ENCODE measurements at regions not wholly inside any gene's neighbourhood (a gene's known extent, or its start where the extent isn't known, plus 50 kb on each side); places are given as distances from the start of the nearest gene placed in this dataset.

- H3K27me3 Mint-ChIP-seq (ENCODE audit: low read depth): no peaks in the 10 kb centered on the region
- no peaks in the 10 kb centered on the region for H3K9me3 ChIP-seq (ENCODE audit: control insufficient read depth, low read depth, low read length)
- no peak overlapping the region for H3K18ac ChIP-seq (ENCODE audit: insufficient read length, low read depth, low read length)
- H4K8ac ChIP-seq (replicated peaks; ENCODE audit: insufficient read length, low read depth, low read length): no peak overlapping the region
- H3K36me3 Mint-ChIP-seq (ENCODE audit: insufficient read depth in 1 of 3, low read depth in 3 of 3): no peaks in the 10 kb centered on the region
- no peak overlapping the region for H3K27ac Mint-ChIP-seq
- no peaks in the 10 kb centered on the region for H3K79me2 ChIP-seq (ENCODE audit: insufficient read depth, low read length)
- H3K23ac ChIP-seq (ENCODE audit: insufficient read length, low read depth, low read length): no peak overlapping the region
- H2BK120ac ChIP-seq (ENCODE audit: low read depth, low read length, poor library complexity, severe bottlenecking): no peak overlapping the region
- H3K27me3 ChIP-seq (ENCODE audit: insufficient read depth, low read length): no peaks in the 10 kb centered on the region
- no peak overlapping the region for H3K9ac ChIP-seq (ENCODE audit: extremely low read depth, insufficient read length, low read length)
- H2BK20ac ChIP-seq (ENCODE audit: low read depth, low read length, poor library complexity, severe bottlenecking): no peak overlapping the region
- H2BK12ac ChIP-seq (ENCODE audit: insufficient read length, low read depth, low read length): no peak overlapping the region
- no peak overlapping the region for H2BK15ac ChIP-seq (ENCODE audit: low read depth, low read length)
- no peak overlapping the region for H4K91ac ChIP-seq (ENCODE audit: insufficient read length, low read depth, low read length)
- H4K20me1 ChIP-seq (ENCODE audit: control insufficient read depth, insufficient read depth, insufficient read length): no peaks in the 10 kb centered on the region
- no peaks in the 10 kb centered on the region for H3K23me2 ChIP-seq (ENCODE audit: insufficient read length, low read depth, low read length, poor library complexity, severe bottlenecking)
- H3K56ac ChIP-seq (ENCODE audit: insufficient read length, low read depth, low read length): no peak overlapping the region
- H3T11ph ChIP-seq (ENCODE audit: low read length): no peak overlapping the region
- no peaks in the 10 kb centered on the region for H3K79me1 ChIP-seq (ENCODE audit: insufficient read depth, low read depth, low read length, poor library complexity, severe bottlenecking)
- no peak overlapping the region for H4K5ac ChIP-seq (ENCODE audit: insufficient read length, low read depth, low read length)
- H3K4me2 ChIP-seq (ENCODE audit: insufficient read depth, insufficient read length, low read length): no peak overlapping the region
- no peak overlapping the region for H3K27ac ChIP-seq (ENCODE audit: insufficient read length, low read depth, low read length)
- H3K4me1 Mint-ChIP-seq: no peaks in the 10 kb centered on the region
- no peak overlapping the region for H2AFZ ChIP-seq (ENCODE audit: low read length)
- no peak for DNase-seq
- no peak overlapping the region for H3K4me3 Mint-ChIP-seq
- H3K4ac ChIP-seq (ENCODE audit: low read depth, low read length): no peak overlapping the region
- H3K9me3 Mint-ChIP-seq: no peaks in the 10 kb centered on the region
- H3K14ac ChIP-seq (ENCODE audit: insufficient read depth, low read length): no peak overlapping the region
- no peak overlapping the region for H2BK5ac ChIP-seq (ENCODE audit: insufficient read length, low read length)
- no peak for TF ChIP-seq CTCF (conservative IDR thresholded peaks at IDR 0.05)
- H3K4me1 ChIP-seq (ENCODE audit: insufficient read depth, low read length): no peaks in the 10 kb centered on the region
- H2AK5ac ChIP-seq (ENCODE audit: insufficient read length, low read length): no peak overlapping the region
Observed at GRCh38 chr5:100276071-100276470, 259.1 kb upstream of the FAM174A start.
